Prostate gland (tissue), 2 donors: ENCODE measurements at regions not wholly inside any gene's neighbourhood (a gene's known extent, or its start where the extent isn't known, plus 50 kb on each side); places are given as distances from the start of the nearest gene placed in this dataset.

ENCODE experiments used
- DNase-seq: peaks from one replicate; pipeline ENCODE4 v3.0.0-alpha.2; 2019; ENCODE audit warnings: low spot score
- H3K27ac ChIP-seq, 2 donors: fragments of 200-600 bp; sonication (generic); 2 replicates each; pipeline ENCODE4 v1.5.1; 2017 to 2019
- H3K27me3 ChIP-seq: fragments of 200-600 bp; sonication (generic); replicated peaks from 2 replicates; pipeline ENCODE4 v1.5.1; 2019; ENCODE audit not compliant: insufficient read depth
- H3K36me3 ChIP-seq, 2 donors: fragments of 200-600 bp; sonication (generic); 1 replicate in 1 of 2; 2 replicates in 1 of 2; pipeline versions ENCODE4 v1.5.1 to v1.8.1; 2017 to 2019
- H3K4me1 ChIP-seq: fragments of 200-600 bp; sonication (generic); replicated peaks from 2 replicates; pipeline ENCODE4 v1.5.1; 2019
- H3K4me3 ChIP-seq, 2 donors: fragments of 200-600 bp; sonication (generic); 2 replicates each; pipeline ENCODE4 v1.5.1; 2017 to 2019
- H3K9me3 ChIP-seq: fragments of 200-600 bp; sonication (generic); 2 replicates; pipeline ENCODE4 v1.5.1; 2017
- POLR2A ChIP-seq: fragments of 450-650 bp; IDR thresholded peaks from one replicate; pipeline ENCODE4 v1.6.1; 2016; ENCODE audit warnings: antibody characterized with exemption, mild to moderate bottlenecking
- POLR2AphosphoS5 ChIP-seq: sonication (generic); formaldehyde crosslinking; IDR thresholded peaks from one replicate; pipeline ENCODE4 v1.6.1; 2017; ENCODE audit warnings: antibody characterized with exemption
- WGBS: methylation state at CpG from one replicate; pipeline ENCODE4 v1.1.5; 2018; 5-methylcytosine and 5-hydroxymethylcytosine counted together
- intact Hi-C: fragments of 100-400 bp; cut with DNase I; formaldehyde crosslinking; loops from one replicate; pipeline ENCODE4 v1.14.2; 2022
- TF ChIP-seq, protein P1 (sequence below), 4 experiments: fragments of 200-600 bp in 2 of 4; fragments of 450-650 bp in 2 of 4; sonication (generic) in 2 of 4; IDR thresholded peaks; 1 replicate in 3 of 4; 2 replicates in 1 of 4; pipeline ENCODE4 v1.5.1; 2016 to 2019; ENCODE audit warnings: antibody characterized with exemption in 4 of 4, mild to moderate bottlenecking in 2 of 4, moderate library complexity in 2 of 4

DNA sequence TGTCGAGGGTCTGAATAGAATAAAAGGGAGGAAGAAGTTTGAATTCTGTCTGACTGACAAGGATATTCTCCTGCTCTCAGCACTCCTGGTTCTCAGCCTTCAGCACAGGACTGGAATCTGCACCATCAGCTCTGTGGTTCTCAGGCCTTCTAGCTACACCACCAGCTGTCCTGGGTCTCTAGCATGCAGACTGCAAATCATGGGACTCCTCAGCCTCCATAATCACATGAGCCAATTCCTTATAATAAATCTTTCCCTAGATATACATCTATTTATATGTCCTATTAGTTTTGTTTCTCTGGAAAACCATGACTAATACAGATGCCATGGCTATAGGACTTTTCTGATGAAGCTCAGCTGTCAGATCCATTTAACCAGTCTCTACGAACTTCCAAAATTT lies 132.8 kb upstream of the ECI2 start:
- Histone ChIP-seq H3K4me1 (no peaks in the 10 kb centered on the region), H3K36me3 (no peaks in the 10 kb centered on the region), H3K27ac (no peak overlapping the region), H3K9me3 (no peaks in the 10 kb centered on the region), H3K27me3 (no peaks in the 10 kb centered on the region), H3K4me3 (no peak overlapping the region)
- WGBS = 88% methylated on average over 2 of the region's 2 CpGs
- DNase-seq = no peak
- no peak for TF ChIP-seq POLR2AphosphoS5
- TF ChIP-seq, protein P1, sequence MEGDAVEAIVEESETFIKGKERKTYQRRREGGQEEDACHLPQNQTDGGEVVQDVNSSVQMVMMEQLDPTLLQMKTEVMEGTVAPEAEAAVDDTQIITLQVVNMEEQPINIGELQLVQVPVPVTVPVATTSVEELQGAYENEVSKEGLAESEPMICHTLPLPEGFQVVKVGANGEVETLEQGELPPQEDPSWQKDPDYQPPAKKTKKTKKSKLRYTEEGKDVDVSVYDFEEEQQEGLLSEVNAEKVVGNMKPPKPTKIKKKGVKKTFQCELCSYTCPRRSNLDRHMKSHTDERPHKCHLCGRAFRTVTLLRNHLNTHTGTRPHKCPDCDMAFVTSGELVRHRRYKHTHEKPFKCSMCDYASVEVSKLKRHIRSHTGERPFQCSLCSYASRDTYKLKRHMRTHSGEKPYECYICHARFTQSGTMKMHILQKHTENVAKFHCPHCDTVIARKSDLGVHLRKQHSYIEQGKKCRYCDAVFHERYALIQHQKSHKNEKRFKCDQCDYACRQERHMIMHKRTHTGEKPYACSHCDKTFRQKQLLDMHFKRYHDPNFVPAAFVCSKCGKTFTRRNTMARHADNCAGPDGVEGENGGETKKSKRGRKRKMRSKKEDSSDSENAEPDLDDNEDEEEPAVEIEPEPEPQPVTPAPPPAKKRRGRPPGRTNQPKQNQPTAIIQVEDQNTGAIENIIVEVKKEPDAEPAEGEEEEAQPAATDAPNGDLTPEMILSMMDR (IDR thresholded peaks at IDR 0.05) = no peak
- no peak for TF ChIP-seq POLR2A
- intact Hi-C loops = no loop called here

DNA sequence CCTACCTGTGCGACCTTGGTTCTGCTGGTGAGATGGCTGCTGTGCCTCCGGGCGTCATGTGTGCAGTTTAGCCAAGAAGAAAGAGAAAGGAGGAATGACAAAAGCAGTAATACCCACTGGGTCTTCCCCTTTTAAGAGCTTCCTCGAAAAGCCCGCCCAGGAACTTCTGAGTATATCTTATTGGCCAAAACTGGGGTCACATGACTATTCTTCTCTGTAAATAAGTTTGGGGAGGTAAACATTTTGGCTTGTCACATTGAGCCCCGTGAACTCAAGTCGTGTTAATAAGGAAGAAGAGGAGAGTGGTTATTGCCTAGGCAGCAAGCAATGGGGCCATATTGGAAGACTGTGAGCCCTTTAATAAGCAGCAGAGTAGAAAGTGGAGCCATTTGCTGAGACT lies 130.4 kb upstream of the ECI2 start:
- Histone ChIP-seq H3K36me3 (no peaks in the 10 kb centered on the region), H3K4me3 (no peak overlapping the region), H3K27me3 (no peaks in the 10 kb centered on the region), H3K27ac (no peak overlapping the region), H3K4me1 (no peaks in the 10 kb centered on the region), H3K9me3 (no peaks in the 10 kb centered on the region)
- intact Hi-C loops = no loop called here
- no peak for TF ChIP-seq POLR2A
- TF ChIP-seq, protein P1 (IDR thresholded peaks at IDR 0.05) = no peak
- no peak for TF ChIP-seq POLR2AphosphoS5
- 79% methylated on average over 7 of the region's 7 CpGs for WGBS
- DNase-seq = no peak

DNA sequence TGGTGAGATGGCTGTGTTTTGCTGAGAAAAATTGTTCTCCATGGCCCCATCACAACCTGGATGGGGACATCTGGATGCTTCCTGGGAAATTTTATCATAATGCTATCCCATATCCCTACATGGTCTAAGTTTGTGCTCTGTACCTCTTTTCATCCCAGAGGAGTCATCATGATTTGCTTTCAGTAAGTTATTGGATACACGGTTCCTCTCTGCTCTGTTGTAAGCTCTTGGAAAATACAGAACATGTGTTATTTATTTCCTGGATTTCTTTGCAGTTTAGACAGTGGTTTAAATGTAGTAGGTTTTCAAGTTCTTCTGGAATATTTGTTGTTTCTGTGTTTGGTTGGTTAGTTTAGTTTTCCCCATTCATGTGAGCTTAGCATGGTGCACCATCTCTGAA lies 129.2 kb upstream of the ECI2 start:
- intact Hi-C loops = no loop called here
- Histone ChIP-seq H3K4me3 (no peak overlapping the region), H3K36me3 (no peaks in the 10 kb centered on the region), H3K27me3 (no peaks in the 10 kb centered on the region), H3K27ac (no peak overlapping the region), H3K4me1 (no peaks in the 10 kb centered on the region), H3K9me3 (no peaks in the 10 kb centered on the region)
- no peak for DNase-seq
- TF ChIP-seq POLR2A (no peak), POLR2AphosphoS5 (no peak)
- TF ChIP-seq, protein P1 (IDR thresholded peaks at IDR 0.05) = no peak
- WGBS = 74% methylated on average over 1 of the region's 1 CpG

DNA sequence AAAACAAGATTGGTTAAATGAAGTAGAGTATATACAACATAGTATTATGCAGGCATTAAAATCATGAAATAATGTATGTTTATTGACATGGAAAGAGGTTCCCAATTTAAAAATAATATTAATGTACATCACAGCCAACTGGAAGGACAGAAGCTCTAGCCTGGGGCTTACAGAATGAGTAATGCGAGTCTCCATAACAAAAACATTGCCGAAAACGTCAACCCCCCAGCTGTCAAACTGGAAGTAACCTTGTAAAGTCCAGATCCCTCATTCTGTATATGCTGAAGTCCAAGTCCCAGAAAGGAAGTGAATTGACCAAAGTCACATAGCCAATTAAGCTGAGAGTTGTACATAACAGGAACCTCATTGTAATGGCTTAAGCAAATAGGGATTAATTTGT lies 128.7 kb upstream of the ECI2 start:
- Histone ChIP-seq H3K9me3 (no peaks in the 10 kb centered on the region), H3K36me3 (no peaks in the 10 kb centered on the region), H3K4me3 (no peak overlapping the region), H3K4me1 (no peaks in the 10 kb centered on the region), H3K27ac (no peak overlapping the region), H3K27me3 (no peaks in the 10 kb centered on the region)
- intact Hi-C loops = no loop called here
- DNase-seq = no peak
- TF ChIP-seq, protein P1 (IDR thresholded peaks at IDR 0.05) = no peak
- TF ChIP-seq POLR2A (no peak), POLR2AphosphoS5 (no peak)
- WGBS = 85% methylated on average over 3 of the region's 3 CpGs

DNA sequence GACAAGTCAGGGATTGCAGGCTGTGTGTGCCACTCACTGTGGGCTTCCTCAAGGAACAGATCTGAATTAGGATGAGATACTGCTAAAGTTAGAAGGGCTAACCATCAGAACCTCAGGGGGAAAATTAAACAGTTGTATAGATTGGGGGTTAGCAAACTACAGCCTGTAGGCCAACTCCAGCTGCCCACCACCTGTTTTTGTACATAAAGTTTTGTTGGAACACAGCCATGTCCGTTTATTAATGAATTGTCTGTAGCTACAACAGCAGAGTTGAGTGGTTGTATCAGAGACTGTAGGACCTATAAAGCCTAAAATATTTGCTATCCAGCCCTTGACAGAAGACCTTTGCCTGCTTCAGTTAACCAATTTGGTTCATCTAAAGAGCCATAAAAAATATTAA lies 127.2 kb upstream of the ECI2 start:
- Histone ChIP-seq H3K27me3 (no peaks in the 10 kb centered on the region), H3K4me1 (no peaks in the 10 kb centered on the region), H3K4me3 (no peak overlapping the region), H3K9me3 (no peaks in the 10 kb centered on the region), H3K36me3 (no peaks in the 10 kb centered on the region), H3K27ac (no peak overlapping the region)
- TF ChIP-seq POLR2A (no peak), POLR2AphosphoS5 (no peak)
- TF ChIP-seq, protein P1 (IDR thresholded peaks at IDR 0.05) = no peak
- no peak for DNase-seq
- intact Hi-C loops = no loop called here
- 55% methylated on average over 1 of the region's 1 CpG for WGBS
